NB4 (cell line): ENCODE measurements at regions not wholly inside any gene's neighbourhood (a gene's known extent, or its start where the extent isn't known, plus 50 kb on each side); places are given as distances from the start of the nearest gene placed in this dataset.

Experiments used
- DNase-seq: peaks from one replicate; pipeline ENCODE4 v3.0.0; 2010; ENCODE audit warnings: low read depth
- H3K4me3 ChIP-seq: one replicate; pipeline ENCODE4 v1.5.1; 2011; ENCODE audit warnings: mild to moderate bottlenecking, low read depth, low read length, moderate library complexity
- MYC ChIP-seq: IDR thresholded peaks from 2 replicates; pipeline ENCODE4 v1.6.1; 2011; ENCODE audit warnings: low read depth, low read length
- POLR2A ChIP-seq: IDR thresholded peaks from 2 replicates; pipeline ENCODE4 v1.6.1; 2011; ENCODE audit warnings: mild to moderate bottlenecking; ENCODE audit not compliant: insufficient read length; ENCODE audit errors: extremely low read depth
- TF ChIP-seq, protein P1 (sequence below): IDR thresholded peaks from one replicate; pipeline ENCODE4 v1.5.1; 2012; ENCODE audit warnings: low read depth, low read length
- TF ChIP-seq, protein P2 (sequence below): IDR thresholded peaks from 2 replicates; pipeline ENCODE4 v1.6.1; 2011; ENCODE audit warnings: low read depth, low read length

DNA sequence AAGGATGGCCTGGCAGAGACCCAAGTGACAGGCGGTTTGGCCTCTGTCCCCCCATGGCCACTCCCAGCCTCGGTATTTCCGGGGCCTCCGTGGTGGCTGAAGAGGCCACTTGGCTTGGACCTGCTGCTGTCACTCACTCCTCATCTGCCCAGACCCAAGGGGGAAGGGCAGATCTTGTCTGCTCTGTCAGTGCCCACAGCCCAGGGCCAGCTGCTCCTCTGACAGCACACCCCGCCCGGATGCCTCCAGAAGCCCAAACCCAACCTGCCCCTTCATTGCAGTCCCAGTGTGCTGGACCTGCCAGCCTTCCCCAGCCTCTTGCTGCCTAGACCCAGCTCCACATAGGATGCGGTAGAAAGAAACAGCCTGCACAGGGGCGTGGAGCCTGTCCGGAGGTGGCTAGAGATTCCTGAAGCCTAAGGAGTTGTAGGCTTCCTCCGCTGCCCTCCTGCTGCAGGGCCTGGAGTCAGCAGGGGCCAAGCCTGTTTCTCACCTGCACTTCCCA is 52.0 kb downstream of the MAGEF1 start:
- no peak for DNase-seq
- TF ChIP-seq, protein P1, sequence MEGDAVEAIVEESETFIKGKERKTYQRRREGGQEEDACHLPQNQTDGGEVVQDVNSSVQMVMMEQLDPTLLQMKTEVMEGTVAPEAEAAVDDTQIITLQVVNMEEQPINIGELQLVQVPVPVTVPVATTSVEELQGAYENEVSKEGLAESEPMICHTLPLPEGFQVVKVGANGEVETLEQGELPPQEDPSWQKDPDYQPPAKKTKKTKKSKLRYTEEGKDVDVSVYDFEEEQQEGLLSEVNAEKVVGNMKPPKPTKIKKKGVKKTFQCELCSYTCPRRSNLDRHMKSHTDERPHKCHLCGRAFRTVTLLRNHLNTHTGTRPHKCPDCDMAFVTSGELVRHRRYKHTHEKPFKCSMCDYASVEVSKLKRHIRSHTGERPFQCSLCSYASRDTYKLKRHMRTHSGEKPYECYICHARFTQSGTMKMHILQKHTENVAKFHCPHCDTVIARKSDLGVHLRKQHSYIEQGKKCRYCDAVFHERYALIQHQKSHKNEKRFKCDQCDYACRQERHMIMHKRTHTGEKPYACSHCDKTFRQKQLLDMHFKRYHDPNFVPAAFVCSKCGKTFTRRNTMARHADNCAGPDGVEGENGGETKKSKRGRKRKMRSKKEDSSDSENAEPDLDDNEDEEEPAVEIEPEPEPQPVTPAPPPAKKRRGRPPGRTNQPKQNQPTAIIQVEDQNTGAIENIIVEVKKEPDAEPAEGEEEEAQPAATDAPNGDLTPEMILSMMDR, result no peak
- no peak for TF ChIP-seq POLR2A
- TF ChIP-seq, protein P2, sequence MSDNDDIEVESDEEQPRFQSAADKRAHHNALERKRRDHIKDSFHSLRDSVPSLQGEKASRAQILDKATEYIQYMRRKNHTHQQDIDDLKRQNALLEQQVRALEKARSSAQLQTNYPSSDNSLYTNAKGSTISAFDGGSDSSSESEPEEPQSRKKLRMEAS, result no peak
- TF ChIP-seq MYC, result no peak
- H3K4me3 ChIP-seq, result no peak overlapping the region

DNA sequence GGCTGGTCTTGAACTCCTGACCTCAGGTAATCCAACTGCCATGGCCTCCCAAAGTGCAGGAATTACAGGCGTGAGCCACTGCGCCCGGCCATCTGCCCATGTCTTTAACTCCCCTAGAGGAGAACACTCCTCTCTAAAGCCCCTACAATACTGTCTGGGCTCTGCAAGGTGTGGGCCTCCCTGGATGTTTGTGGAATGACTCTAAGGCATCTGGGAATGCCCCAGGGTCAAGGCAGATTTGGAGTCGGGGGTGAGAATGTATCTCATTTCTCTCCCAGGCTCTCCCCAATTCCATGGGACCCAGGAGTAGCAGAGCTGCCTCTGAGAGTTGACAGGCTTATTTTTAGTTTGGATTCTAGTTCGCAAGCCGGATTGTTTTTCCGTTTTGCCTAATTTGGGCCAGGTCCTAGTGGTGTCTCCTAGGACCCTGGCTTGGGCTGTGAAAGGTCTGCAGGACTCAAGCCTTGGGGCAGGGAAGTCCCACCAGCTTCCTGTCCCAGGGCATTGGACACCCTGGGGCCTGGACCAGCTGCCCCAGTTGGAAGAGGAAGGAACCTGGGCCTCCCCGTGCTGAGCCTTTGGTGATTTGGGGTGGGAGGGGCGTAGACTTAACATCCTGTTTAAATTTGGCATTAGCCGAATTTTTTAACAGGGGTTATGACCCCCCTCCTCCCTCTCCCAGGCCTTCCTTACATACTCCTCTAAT is 53.5 kb downstream of the MAGEF1 start:
- no peak overlapping the region for H3K4me3 ChIP-seq
- no peak for DNase-seq
- TF ChIP-seq, protein P2, result no peak
- TF ChIP-seq MYC, result no peak
- TF ChIP-seq, protein P1, result no peak
- TF ChIP-seq POLR2A, result no peak

DNA sequence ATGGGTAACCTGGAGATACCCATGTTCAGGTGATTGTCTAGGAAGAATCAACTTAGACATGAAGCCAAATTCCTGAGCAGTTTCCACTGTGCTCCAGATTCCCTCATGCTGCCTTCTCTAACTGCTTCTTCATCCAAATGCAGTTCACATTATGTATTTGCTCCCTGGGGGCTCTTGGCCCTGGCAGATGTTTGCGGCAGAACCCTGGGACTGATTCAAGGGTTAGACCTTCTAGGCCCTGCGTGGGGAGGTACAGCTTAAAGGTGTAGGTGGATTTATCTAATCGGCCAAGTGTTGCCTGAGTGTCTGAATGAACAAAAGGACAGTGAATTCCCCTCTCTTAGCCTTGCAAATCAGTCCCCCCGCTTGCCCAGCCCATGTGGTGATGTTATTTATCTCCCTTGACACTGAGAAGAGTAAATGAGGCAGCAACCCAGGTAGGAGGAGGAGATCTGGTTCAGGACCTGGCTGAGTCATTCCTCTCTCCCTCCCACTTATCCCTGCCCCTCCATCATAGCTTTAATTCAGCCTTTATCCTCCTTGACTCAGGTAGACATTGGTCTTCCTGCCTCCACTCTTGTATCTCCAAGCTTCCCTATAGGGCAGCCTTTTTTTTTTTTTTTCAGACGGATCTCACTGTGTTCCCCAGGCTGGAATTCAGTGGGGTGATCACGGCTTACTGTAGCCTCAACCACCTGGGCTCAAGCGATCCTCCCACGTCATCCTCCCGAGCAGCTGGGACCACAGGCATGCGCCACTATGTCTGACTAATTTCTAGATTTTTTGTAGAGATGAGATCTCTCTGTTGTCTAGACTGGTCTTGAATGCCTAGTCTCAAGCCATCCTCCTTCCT is 54.8 kb downstream of the MAGEF1 start:
- no peak overlapping the region for H3K4me3 ChIP-seq
- TF ChIP-seq MYC (no peak), POLR2A (no peak)
- TF ChIP-seq, protein P2, result no peak
- TF ChIP-seq, protein P1, result no peak
- no peak for DNase-seq

DNA sequence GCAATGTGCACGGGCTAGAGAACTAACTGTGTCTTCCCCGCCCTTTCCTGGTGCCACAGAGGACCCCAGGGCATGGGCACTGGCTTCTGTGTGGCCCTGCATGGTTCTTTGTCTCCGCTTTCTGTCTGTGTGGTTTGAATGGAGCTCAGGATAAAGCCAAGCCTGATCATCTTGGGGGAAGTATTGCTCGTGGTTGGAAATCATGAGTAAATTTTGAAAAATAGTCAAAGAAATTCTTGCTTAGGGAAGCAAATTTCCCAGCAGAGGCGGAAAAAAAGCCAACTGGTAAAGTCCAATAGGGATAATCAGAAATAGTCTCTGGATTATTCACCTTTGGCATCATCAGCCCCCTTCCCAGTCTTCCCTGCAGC is 55.4 kb downstream of the MAGEF1 start:
- TF ChIP-seq, protein P2, result no peak
- TF ChIP-seq POLR2A (no peak), MYC (no peak)
- TF ChIP-seq, protein P1, result no peak
- no peak overlapping the region for H3K4me3 ChIP-seq
- DNase-seq, result no peak

DNA sequence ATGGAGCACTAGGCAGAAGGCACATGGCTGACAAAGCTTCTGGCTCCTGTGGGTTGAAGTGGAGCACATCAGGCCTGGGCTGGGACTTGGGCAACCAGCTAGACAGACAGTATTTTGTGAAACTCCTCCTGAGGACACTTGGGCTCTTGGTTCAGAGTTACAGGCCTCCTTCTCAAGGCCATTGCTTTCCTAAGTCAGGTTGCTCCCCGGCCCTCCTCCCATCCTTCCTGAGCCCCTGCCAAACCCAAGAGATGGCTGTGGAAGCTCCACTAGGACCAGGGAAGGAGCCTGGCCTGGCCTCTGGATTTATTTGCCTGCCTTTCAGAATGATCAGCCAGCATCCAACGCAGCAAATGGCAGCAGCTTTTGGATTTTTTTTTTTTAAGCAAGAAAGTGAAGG is 56.3 kb downstream of the MAGEF1 start:
- TF ChIP-seq MYC (no peak), POLR2A (no peak)
- TF ChIP-seq, protein P2, result no peak
- TF ChIP-seq, protein P1, result no peak
- no peak for DNase-seq

More for the DNA sequence above, 56.3 kb downstream of the MAGEF1 start:
- no peak overlapping the region for H3K4me3 ChIP-seq
